Activated CD4-positive, alpha-beta T cell treated with anti-CD3 and anti-CD28 coated beads, Interleukin-2, Interleukin-6, amounts not matched to agents 100 ng/mL and 50 ng/mL, durations not matched to agents 16 hours and 8 hours (primary cell): ENCODE measurements at regions not wholly inside any gene's neighbourhood (a gene's known extent, or its start where the extent isn't known, plus 50 kb on each side); places are given as distances from the start of the nearest gene placed in this dataset.
"Not testable (repeated sequence)": the region's sequence is repeated elsewhere in the genome, so short reads cannot be mapped to it uniquely, and the experiment has no call there.

Source experiments
- DNase-seq: peaks from one replicate; pipeline ENCODE4 v3.0.0-alpha.2; 2020

- no peak for DNase-seq
Observed at GRCh38 chrX:52261125-52261462, 76.4 kb downstream of the MAGED4 start.

GRCh38 chrX:52261463-52262194, 76.9 kb downstream of the MAGED4 start:
- peak; percentile 94 for DNase-seq

GRCh38 chrX:52262195-52262546, 77.5 kb downstream of the MAGED4 start:
- no peak for DNase-seq

GRCh38 chrX:52263417-52263816, 78.7 kb downstream of the MAGED4 start:
- no peak for DNase-seq

- no peak for DNase-seq
Observed at GRCh38 chrX:52265713-52266112, 81.0 kb downstream of the MAGED4 start.

GRCh38 chrX:52268502-52268901, 83.8 kb downstream of the MAGED4 start:
- DNase-seq = not testable (repeated sequence)

GRCh38 chrX:52270453-52271116, 85.9 kb downstream of the MAGED4 start:
- DNase-seq = no peak

- DNase-seq = peak; percentile 20
Observed at GRCh38 chrX:52271206-52271605, 86.5 kb downstream of the MAGED4 start.

- no peak for DNase-seq
Observed at GRCh38 chrX:52277666-52278065, 91.2 kb upstream of the XAGE2 start.

GRCh38 chrX:52280812-52281211, 88.0 kb upstream of the XAGE2 start:
- no peak for DNase-seq

GRCh38 chrX:52284865-52285264, 84.0 kb upstream of the XAGE2 start:
- no peak for DNase-seq

- DNase-seq = not testable (repeated sequence)
Observed at GRCh38 chrX:52298968-52299367, 69.9 kb upstream of the XAGE2 start.

- not testable (repeated sequence) for DNase-seq
Observed at GRCh38 chrX:52308532-52308931, 60.3 kb upstream of the XAGE2 start.
